SK-N-SH (cell line): ENCODE measurements at regions not wholly inside any gene's neighbourhood (a gene's known extent, or its start where the extent isn't known, plus 50 kb on each side); places are given as distances from the start of the nearest gene placed in this dataset.

Source experiments
- CTCF ChIA-PET: fragments of 300-600, 350-600 bp; formaldehyde crosslinking; extraction: SDS; loops from one replicate; lab custom pipeline; 2021; lab: Yijun Ruan, JAX
- POLR2A ChIA-PET: fragments of 350-600 bp; sonication (Branson Sonifier 250); formaldehyde crosslinking; extraction: SDS; loops from one replicate; lab custom pipeline; 2020; ENCODE audit warnings: antibody characterized with exemption, inconsistent platforms; lab: Yijun Ruan, JAX
- DNase-seq: peaks from one replicate; pipeline ENCODE4 v3.0.0; 2012
- H2AFZ ChIP-seq: fragments of 200-600 bp; sonication (generic); 2 replicates; pipeline ENCODE4 v1.8.1; 2016; ENCODE audit warnings: antibody characterized with exemption, mild to moderate bottlenecking, low read depth
- H3F3A ChIP-seq: fragments of 200-600 bp; sonication (generic); replicated peaks from 2 replicates; pipeline ENCODE3; 2016; ENCODE audit warnings: antibody characterized with exemption, mild to moderate bottlenecking; ENCODE audit not compliant: insufficient read depth
- H3K27ac ChIP-seq, 2 experiments: fragments of 200-500 bp in 1 of 2; fragments of 200-600 bp in 1 of 2; sonication (Bioruptor generic) in 1 of 2; sonication (generic), shearing (Covaris generic) in 1 of 2; 2 replicates each; pipeline versions ENCODE4 v1.5.1 to v1.6.1; 2014 to 2016; ENCODE audit warnings: low read depth in 2 of 2, inconsistent platforms in 1 of 2, low read length in 1 of 2, mild to moderate bottlenecking in 1 of 2, mixed read lengths in 1 of 2
- H3K27me3 ChIP-seq: fragments of 200-600 bp; sonication (generic), shearing (Covaris generic); 2 replicates; pipeline ENCODE4 v1.6.1; 2016; ENCODE audit warnings: mixed run types; ENCODE audit not compliant: insufficient read depth
- H3K36me3 ChIP-seq, 2 experiments: fragments of 200-500 bp in 1 of 2; fragments of 200-600 bp in 1 of 2; sonication (Bioruptor generic) in 1 of 2; sonication (generic) in 1 of 2; replicated peaks in 1 of 2; 2 replicates each; pipeline versions ENCODE3 to v1.5.1; 2014 to 2016; ENCODE audit warnings: low read length in 1 of 2, mild to moderate bottlenecking in 1 of 2; ENCODE audit not compliant: insufficient read depth in 2 of 2, control insufficient read depth in 1 of 2
- H3K4me1 ChIP-seq, 2 experiments: fragments of 200-500 bp in 1 of 2; fragments of 200-600 bp in 1 of 2; sonication (Bioruptor generic) in 1 of 2; sonication (generic), shearing (Covaris generic) in 1 of 2; 2 replicates each; pipeline versions ENCODE4 v1.5.1 to v1.6.1; 2014 to 2016; ENCODE audit warnings: low read depth in 1 of 2, low read length in 1 of 2, mixed run types in 1 of 2; ENCODE audit not compliant: insufficient read depth in 2 of 2, control insufficient read depth in 1 of 2
- H3K4me2 ChIP-seq: fragments of 200-600 bp; sonication (generic), shearing (Covaris generic); 2 replicates; pipeline ENCODE4 v1.6.1; 2017; ENCODE audit warnings: mixed run types
- H3K4me3 ChIP-seq, 2 experiments: fragments of 200-500 bp in 1 of 2; fragments of 200-600 bp in 1 of 2; sonication (Bioruptor generic) in 1 of 2; sonication (generic), shearing (Covaris generic) in 1 of 2; 2 replicates each; pipeline versions ENCODE4 v1.5.1 to v1.8.1; 2014 to 2016; ENCODE audit warnings: low read depth in 2 of 2, inconsistent platforms in 1 of 2, low read length in 1 of 2, mild to moderate bottlenecking in 1 of 2, mixed read lengths in 1 of 2, moderate library complexity in 1 of 2
- H3K79me2 ChIP-seq: fragments of 200-600 bp; sonication (generic); 2 replicates; pipeline ENCODE4 v1.8.1; 2017; ENCODE audit warnings: mild to moderate bottlenecking; ENCODE audit not compliant: insufficient read depth
- H3K9ac ChIP-seq: fragments of 200-600 bp; sonication (generic); 2 replicates; pipeline ENCODE4 v1.6.1; 2017; ENCODE audit warnings: mixed run types
- H3K9me2 ChIP-seq: fragments of 200-600 bp; sonication (generic); 2 replicates; pipeline ENCODE4 v1.6.1; 2017; ENCODE audit warnings: mixed run types
- H3K9me3 ChIP-seq: fragments of 200-600 bp; sonication (generic); 2 replicates; pipeline ENCODE4 v1.6.1; 2017; ENCODE audit warnings: mixed run types, mild to moderate bottlenecking, moderate library complexity
- H4K20me1 ChIP-seq: fragments of 200-600 bp; sonication (generic); 2 replicates; pipeline ENCODE4 v1.6.1; 2017; ENCODE audit warnings: mild to moderate bottlenecking, mixed run types; ENCODE audit not compliant: insufficient read depth
- GABPA ChIP-seq: IDR thresholded peaks from 2 replicates; pipeline ENCODE4 v1.4.0; 2012; ENCODE audit warnings: low read depth, mild to moderate bottlenecking
- IRF3 ChIP-seq: fragments of 150-350 bp; IDR thresholded peaks from 2 replicates; pipeline ENCODE4 v1.6.1; 2016; ENCODE audit warnings: mild to moderate bottlenecking, low read depth, low read length
- MEF2A ChIP-seq: IDR thresholded peaks from 2 replicates; pipeline ENCODE4 v1.4.0; 2012; ENCODE audit warnings: low read depth, borderline replicate concordance
- MXI1 ChIP-seq: IDR thresholded peaks from 2 replicates; pipeline ENCODE4 v1.6.1; 2012; ENCODE audit warnings: mild to moderate bottlenecking, low read depth, low read length, improper control_type of control experiment
- NRF1 ChIP-seq: IDR thresholded peaks from 2 replicates; pipeline ENCODE4 v1.6.1; 2012; ENCODE audit warnings: low read depth, mild to moderate bottlenecking, low read length
- PBX3 ChIP-seq: IDR thresholded peaks from 2 replicates; pipeline ENCODE4; 2012
- POLR2AphosphoS5 ChIP-seq: IDR thresholded peaks from 2 replicates; pipeline ENCODE4 v1.6.1; 2012; ENCODE audit warnings: low read depth, low read length
- RAD21 ChIP-seq: IDR thresholded peaks from 2 replicates; pipeline ENCODE4 v1.6.1; 2012; ENCODE audit warnings: mild to moderate bottlenecking, low read length
- RCOR1 ChIP-seq: fragments of 150-350 bp; IDR thresholded peaks from 2 replicates; pipeline ENCODE4 v1.6.1; 2017; ENCODE audit warnings: antibody characterized with exemption, low read length
- RFX5 ChIP-seq: IDR thresholded peaks from 2 replicates; pipeline ENCODE4 v1.6.1; 2012; ENCODE audit warnings: mild to moderate bottlenecking, improper control_type of control experiment, low read length
- RXRA ChIP-seq: IDR thresholded peaks from 2 replicates; pipeline ENCODE4 v1.4.0; 2012; ENCODE audit warnings: low read depth, mild to moderate bottlenecking, borderline replicate concordance
- SMC3 ChIP-seq: IDR thresholded peaks from 2 replicates; pipeline ENCODE4 v1.6.1; 2012; ENCODE audit warnings: low read depth, low read length, improper control_type of control experiment
- TAF1 ChIP-seq: IDR thresholded peaks from 2 replicates; pipeline ENCODE4 v1.6.1; 2012; ENCODE audit warnings: low read depth, mild to moderate bottlenecking, low read length, moderate library complexity, borderline replicate concordance
- TEAD4 ChIP-seq: IDR thresholded peaks from 2 replicates; pipeline ENCODE4 v1.4.0; 2012; ENCODE audit warnings: mild to moderate bottlenecking, borderline replicate concordance; ENCODE audit not compliant: insufficient read depth
- WGBS: methylation state at CpG from one replicate; pipeline ENCODE4 v1.1.6; 2017; ENCODE audit warnings: low lambda C conversion rate; 5-methylcytosine and 5-hydroxymethylcytosine counted together

GRCh38 chr5:167750586-167750985, 540.9 kb upstream of the WWC1 start:
- Histone ChIP-seq H4K20me1 (no peaks in the 10 kb centered on the region), H3K27me3 (no peaks in the 10 kb centered on the region), H3K4me3 (no peak overlapping the region), H3K27ac (no peak overlapping the region), H3K4me2 (no peak overlapping the region), H3K9me2 (no peaks in the 10 kb centered on the region), H3K9me3 (no peaks in the 10 kb centered on the region), H3K36me3 (no peaks in the 10 kb centered on the region), H3K9ac (no peak overlapping the region), H3F3A (no peaks in the 10 kb centered on the region), H3K4me1 (peaks cover 0 to 8% of the 10 kb centered on the region in 2 experiments; a peak in 1 of 4 replicates), H3K79me2 (no peaks in the 10 kb centered on the region), H2AFZ (no peak overlapping the region)
- DNase-seq = no peak
- ChIA-PET POLR2A (no interaction called here), CTCF (no interaction called here)
- 55% methylated on average over 1 of the region's 1 CpG for WGBS
- TF ChIP-seq GABPA (no peak), MEF2A (no peak), POLR2AphosphoS5 (no peak), MXI1 (no peak), TAF1 (no peak), PBX3 (no peak), RXRA (no peak), RFX5 (no peak)

GRCh38 chr5:167752936-167753335, 538.5 kb upstream of the WWC1 start:
- ChIA-PET CTCF (no interaction called here), POLR2A (no interaction called here)
- no peaks in the 10 kb centered on the region for H3K36me3 ChIP-seq
- H3F3A ChIP-seq = no peaks in the 10 kb centered on the region
- H3K9me3 ChIP-seq = no peaks in the 10 kb centered on the region
- no peaks in the 10 kb centered on the region for H3K27me3 ChIP-seq
- no peak overlapping the region for H3K9ac ChIP-seq
- no peaks in the 10 kb centered on the region for H3K79me2 ChIP-seq
- no peak for DNase-seq
- WGBS = 64% methylated on average over 4 of the region's 4 CpGs
- H2AFZ ChIP-seq = no peak overlapping the region
- no peak overlapping the region for H3K27ac ChIP-seq
- no peaks in the 10 kb centered on the region for H4K20me1 ChIP-seq
- no peaks in the 10 kb centered on the region for H3K9me2 ChIP-seq
- TF ChIP-seq TEAD4 (no peak), RAD21 (no peak), RCOR1 (no peak), SMC3 (no peak), MXI1 (no peak), IRF3 (no peak), NRF1 (no peak)
- H3K4me3 ChIP-seq = no peak overlapping the region
- H3K4me1 ChIP-seq = peaks cover 0 to 11% of the 10 kb centered on the region in 2 experiments; a peak in 1 of 4 replicates
- no peak overlapping the region for H3K4me2 ChIP-seq
